GM19193 (cell line): ENCODE measurements at regions not wholly inside any gene's neighbourhood (a gene's known extent, or its start where the extent isn't known, plus 50 kb on each side); places are given as distances from the start of the nearest gene placed in this dataset.

Experiments
- POLR2A ChIP-seq: IDR thresholded peaks from 4 replicates; pipeline ENCODE4 v1.6.1; 2011; ENCODE audit not compliant: insufficient read depth, insufficient read length; ENCODE audit errors: extremely low read depth

GRCh38 chr12:90515199-90516175, 439.5 kb downstream of the CCER1 start:
- no peak for TF ChIP-seq POLR2A

DNA sequence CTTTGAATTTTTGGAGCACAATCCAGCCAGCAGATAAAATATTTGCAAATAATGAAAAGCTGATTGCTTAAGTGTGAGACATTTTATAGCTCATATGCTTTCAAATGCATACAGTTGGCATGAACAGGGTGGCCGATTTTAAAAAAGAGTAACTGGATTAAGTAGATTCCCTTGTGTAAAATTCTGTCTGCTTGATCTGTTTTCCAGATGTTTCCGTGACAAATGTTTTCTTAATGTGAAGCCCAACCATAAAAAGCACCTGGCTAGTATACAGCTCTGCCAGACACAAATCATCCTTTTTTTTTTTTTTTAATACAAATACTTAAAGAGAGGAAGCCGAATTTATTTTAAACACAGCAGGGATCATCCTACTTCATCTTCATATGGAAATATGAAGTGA, 440.7 kb downstream of the CCER1 start:
- no peak for TF ChIP-seq POLR2A

DNA sequence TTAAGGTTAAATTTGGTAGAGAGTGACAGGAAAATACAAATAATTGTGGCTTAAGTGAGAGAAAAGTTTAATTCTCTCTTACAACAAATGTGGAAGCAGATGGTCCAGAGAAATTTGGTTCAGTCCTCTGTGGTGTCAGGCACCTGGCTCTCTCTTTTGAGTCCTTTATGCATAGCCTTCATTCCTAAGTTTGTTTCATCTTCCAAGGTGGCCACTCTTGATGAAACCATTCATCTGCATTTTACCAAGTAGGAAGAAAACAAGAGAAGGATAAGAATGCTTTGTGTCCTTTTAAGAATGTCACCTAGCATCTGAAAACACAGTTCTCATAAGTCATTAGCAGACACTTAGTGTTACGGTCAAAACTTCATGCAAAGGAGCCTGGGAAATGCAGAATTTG, 442.5 kb downstream of the CCER1 start:
- no peak for TF ChIP-seq POLR2A

DNA sequence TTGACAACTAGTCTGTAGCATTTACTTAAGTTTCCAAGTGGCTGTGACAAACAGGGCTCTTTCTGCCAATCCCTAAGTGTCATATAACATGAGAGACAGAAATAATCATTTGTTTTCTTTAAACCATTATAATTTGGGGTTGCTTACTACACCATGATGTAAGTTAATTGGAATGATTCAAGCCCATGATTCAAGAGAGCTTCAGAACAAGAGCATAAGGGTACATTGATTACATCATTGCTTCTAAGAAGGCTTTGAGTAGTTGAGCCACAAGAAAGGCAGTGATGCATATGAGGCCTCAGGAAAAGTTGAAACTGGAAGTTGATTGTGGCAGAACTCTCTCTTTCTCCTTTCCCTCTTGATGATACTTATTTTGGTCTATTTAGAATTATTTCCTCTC, 444.0 kb downstream of the CCER1 start:
- no peak for TF ChIP-seq POLR2A

- TF ChIP-seq POLR2A = no peak
Measured at GRCh38 chr12:90504806-90505205, 450.2 kb downstream of the CCER1 start.

- TF ChIP-seq POLR2A = no peak
Measured at GRCh38 chr12:90502070-90502469, 452.9 kb downstream of the CCER1 start.

- TF ChIP-seq POLR2A = no peak
Measured at GRCh38 chr12:90501412-90501811, 453.6 kb downstream of the CCER1 start.

GRCh38 chr12:90499795-90500194, 455.2 kb downstream of the CCER1 start:
- no peak for TF ChIP-seq POLR2A

GRCh38 chr12:90497923-90498545, 456.9 kb downstream of the CCER1 start:
- no peak for TF ChIP-seq POLR2A

- no peak for TF ChIP-seq POLR2A
Measured at GRCh38 chr12:90490355-90490754, 464.6 kb downstream of the CCER1 start.

DNA sequence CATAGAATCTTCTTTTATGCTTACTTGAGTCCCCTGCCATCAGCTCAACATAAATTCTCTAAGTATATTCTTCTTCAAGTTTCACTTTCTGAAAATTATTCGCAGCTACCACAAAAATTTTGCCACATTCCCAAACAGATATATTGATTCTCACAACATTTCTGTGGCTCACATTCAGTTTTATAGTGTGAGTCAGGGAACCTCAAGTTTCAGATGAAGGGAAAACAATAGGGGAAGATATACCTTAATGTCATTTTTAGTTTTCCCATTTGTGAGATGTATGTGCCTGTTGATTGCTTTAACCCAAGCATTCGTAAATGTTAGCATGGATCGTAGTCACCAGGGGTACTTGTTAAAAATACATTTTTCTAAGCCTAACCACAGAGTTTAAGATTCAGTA, 465.8 kb downstream of the CCER1 start:
- TF ChIP-seq POLR2A = no peak

DNA sequence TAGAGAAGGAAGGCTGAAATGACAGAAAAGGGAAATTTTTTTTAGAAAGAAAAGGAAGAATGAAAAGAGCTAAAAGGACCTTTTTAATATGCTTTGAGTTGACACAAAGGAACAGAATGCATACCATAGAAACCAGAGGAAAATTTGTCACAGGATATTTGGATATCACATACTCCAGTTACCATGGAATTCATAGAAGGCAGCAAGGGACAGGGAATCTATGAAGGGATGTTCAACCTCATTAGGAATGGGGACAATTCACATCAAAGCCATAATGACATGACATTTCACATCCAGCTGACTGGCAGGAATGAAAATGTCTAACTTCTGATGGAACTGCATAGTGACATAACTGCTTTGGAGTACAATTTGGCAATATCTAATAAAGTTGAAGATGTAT, 469.4 kb downstream of the CCER1 start:
- TF ChIP-seq POLR2A = no peak

DNA sequence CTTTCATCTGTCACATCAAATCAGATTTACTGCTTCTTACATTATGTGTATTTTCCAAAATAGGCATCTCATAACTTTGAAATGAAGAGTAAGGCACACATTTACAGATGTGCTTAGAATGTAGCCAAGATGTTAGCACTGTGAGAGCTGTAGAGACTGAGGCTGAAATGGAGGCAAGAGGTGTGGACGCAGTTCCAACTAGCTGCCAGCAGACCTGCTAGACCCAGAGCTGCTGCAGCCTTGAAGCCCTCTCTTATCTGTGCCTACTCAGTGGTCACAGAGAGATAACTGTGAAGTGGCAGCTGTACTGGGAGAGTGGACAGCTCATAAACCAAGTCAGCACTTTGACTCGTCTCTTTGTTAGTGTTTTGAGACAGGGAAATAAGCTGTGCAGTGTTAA, 470.9 kb downstream of the CCER1 start:
- no peak for TF ChIP-seq POLR2A

- TF ChIP-seq POLR2A = no peak
Measured at GRCh38 chr12:90481748-90482147, 473.2 kb downstream of the CCER1 start.

GRCh38 chr12:90479237-90479636, 475.7 kb downstream of the CCER1 start:
- no peak for TF ChIP-seq POLR2A

DNA sequence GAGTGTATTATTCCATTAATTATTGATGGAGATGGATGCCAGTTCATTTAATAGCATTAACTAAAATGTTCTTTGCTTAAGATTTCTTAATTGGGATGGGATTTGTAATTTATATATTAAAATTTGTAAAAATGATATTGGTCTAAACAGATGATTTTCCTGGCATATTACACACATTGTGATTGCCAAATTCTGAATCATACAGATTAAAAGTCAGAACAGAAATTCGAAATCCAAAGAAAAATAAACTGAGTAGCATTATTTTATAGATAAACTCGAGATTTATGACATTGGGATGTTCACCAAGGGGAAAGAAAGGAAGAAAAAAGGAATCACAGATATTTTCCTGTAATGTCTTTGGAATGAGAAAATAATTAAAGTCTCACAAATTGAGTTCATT, 481.1 kb downstream of the CCER1 start:
- no peak for TF ChIP-seq POLR2A
